OCI-LY1 (cell line): ENCODE measurements at regions not wholly inside any gene's neighbourhood (a gene's known extent, or its start where the extent isn't known, plus 50 kb on each side); places are given as distances from the start of the nearest gene placed in this dataset.

Experiments used
- H2AFZ ChIP-seq: fragments of 200-600 bp; sonication (generic), shearing (Covaris generic); 2 replicates; pipeline ENCODE4 v1.6.0; 2014; ENCODE audit warnings: antibody characterized with exemption, mild to moderate bottlenecking, low read length
- H3F3A ChIP-seq: fragments of 200-600 bp; sonication (generic), shearing (Covaris generic); 2 replicates; pipeline ENCODE4 v1.6.0; 2014; ENCODE audit warnings: mild to moderate bottlenecking, antibody characterized with exemption, low read length, moderate library complexity; ENCODE audit not compliant: insufficient read depth
- H3K27ac ChIP-seq: fragments of 200-600 bp; sonication (generic); 2 replicates; pipeline ENCODE4 v1.5.1; 2014; ENCODE audit warnings: low read length, mixed run types, mild to moderate bottlenecking, low read depth; ENCODE audit not compliant: poor library complexity, severe bottlenecking
- H3K27me3 ChIP-seq: fragments of 200-600 bp; sonication (generic); 2 replicates; pipeline ENCODE4 v1.6.0; 2014; ENCODE audit warnings: antibody characterized with exemption, mild to moderate bottlenecking, low read length, moderate library complexity; ENCODE audit not compliant: insufficient read depth
- H3K36me3 ChIP-seq: fragments of 200-600 bp; sonication (generic); 2 replicates; pipeline ENCODE4 v1.6.1; 2014; ENCODE audit warnings: mild to moderate bottlenecking, antibody characterized with exemption, low read length, moderate library complexity, mixed read lengths; ENCODE audit not compliant: insufficient read depth
- H3K4me1 ChIP-seq: fragments of 200-600 bp; sonication (generic); 2 replicates; pipeline ENCODE4 v1.5.1; 2014; ENCODE audit warnings: mild to moderate bottlenecking, low read length, moderate library complexity; ENCODE audit not compliant: insufficient read depth, severe bottlenecking
- H3K4me2 ChIP-seq: fragments of 200-600 bp; sonication (generic), shearing (Covaris generic); 2 replicates; pipeline ENCODE4 v1.6.1; 2014; ENCODE audit warnings: low read length
- H3K4me3 ChIP-seq: fragments of 200-600 bp; sonication (generic); 2 replicates; pipeline ENCODE4 v1.5.1; 2014; ENCODE audit warnings: low read length, low read depth, mild to moderate bottlenecking, mixed read lengths; ENCODE audit not compliant: poor library complexity, severe bottlenecking
- H3K79me2 ChIP-seq: fragments of 200-600 bp; shearing (Covaris generic); 2 replicates; pipeline ENCODE4 v1.6.1; 2016; ENCODE audit warnings: mixed run types, low read length, mixed read lengths; ENCODE audit not compliant: insufficient read depth
- H3K9ac ChIP-seq: fragments of 200-600 bp; sonication (generic), shearing (Covaris generic); 2 replicates; pipeline ENCODE4 v1.6.1; 2014; ENCODE audit warnings: mild to moderate bottlenecking, low read length, mixed read lengths
- H3K9me2 ChIP-seq: fragments of 200-600 bp; sonication (generic), shearing (Covaris generic); 2 replicates; pipeline ENCODE4 v1.6.1; 2014; ENCODE audit warnings: low read depth, mild to moderate bottlenecking, low read length, mixed read lengths
- H3K9me3 ChIP-seq: fragments of 200-600 bp; shearing (Covaris generic); 2 replicates; pipeline ENCODE4 v1.6.1; 2014; ENCODE audit warnings: low read length, mixed read lengths
- H4K20me1 ChIP-seq: fragments of 200-600 bp; sonication (generic), shearing (Covaris generic); 2 replicates; pipeline ENCODE4 v1.6.0; 2016; ENCODE audit warnings: mild to moderate bottlenecking, low read length; ENCODE audit not compliant: insufficient read depth
- EZH2 ChIP-seq: fragments of 200-600 bp; sonication (generic), shearing (Covaris generic); IDR thresholded peaks from 2 replicates; pipeline ENCODE4 v1.8.0; 2017; ENCODE audit warnings: borderline replicate concordance, mixed run types, mild to moderate bottlenecking, antibody characterized with exemption, low read length, moderate library complexity, mixed read lengths
- TF ChIP-seq, protein P1 (sequence below): fragments of 200-600 bp; sonication (generic), shearing (Covaris generic); IDR thresholded peaks from 2 replicates; pipeline ENCODE4 v1.5.1; 2017; ENCODE audit warnings: mild to moderate bottlenecking, antibody characterized with exemption, low read length, moderate library complexity, mixed read lengths

DNA sequence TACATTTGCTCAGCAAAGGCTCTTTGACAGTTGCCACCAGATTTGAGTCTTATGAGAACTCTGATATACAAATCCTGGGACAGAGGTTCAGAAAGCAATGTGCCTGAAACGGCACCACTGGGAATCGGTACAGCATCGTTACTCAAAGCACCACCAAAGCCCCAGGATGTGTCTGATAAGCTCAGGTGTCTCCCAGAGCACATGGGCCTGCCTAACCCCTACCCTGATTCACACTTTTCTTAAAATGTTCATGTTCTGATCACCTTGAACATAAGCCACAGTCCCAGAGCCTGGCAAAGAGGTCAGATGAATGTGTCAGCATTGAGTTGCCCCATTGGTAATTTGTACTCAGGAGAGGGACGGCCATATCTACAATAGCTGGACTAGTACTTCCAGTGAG lies 545.8 kb upstream of the AUTS2 start:
- Histone ChIP-seq H3K36me3 (no peaks in the 10 kb centered on the region), H3K4me3 (no peak overlapping the region), H3K4me2 (no peak overlapping the region), H3K79me2 (no peaks in the 10 kb centered on the region), H3K27ac (no peak overlapping the region), H2AFZ (no peak overlapping the region), H4K20me1 (no peaks in the 10 kb centered on the region), H3K4me1 (no peaks in the 10 kb centered on the region), H3K9ac (no peak overlapping the region), H3F3A (no peaks in the 10 kb centered on the region), H3K9me3 (no peaks in the 10 kb centered on the region), H3K27me3 (no peaks in the 10 kb centered on the region), H3K9me2 (no peaks in the 10 kb centered on the region)
- TF ChIP-seq, protein P1, sequence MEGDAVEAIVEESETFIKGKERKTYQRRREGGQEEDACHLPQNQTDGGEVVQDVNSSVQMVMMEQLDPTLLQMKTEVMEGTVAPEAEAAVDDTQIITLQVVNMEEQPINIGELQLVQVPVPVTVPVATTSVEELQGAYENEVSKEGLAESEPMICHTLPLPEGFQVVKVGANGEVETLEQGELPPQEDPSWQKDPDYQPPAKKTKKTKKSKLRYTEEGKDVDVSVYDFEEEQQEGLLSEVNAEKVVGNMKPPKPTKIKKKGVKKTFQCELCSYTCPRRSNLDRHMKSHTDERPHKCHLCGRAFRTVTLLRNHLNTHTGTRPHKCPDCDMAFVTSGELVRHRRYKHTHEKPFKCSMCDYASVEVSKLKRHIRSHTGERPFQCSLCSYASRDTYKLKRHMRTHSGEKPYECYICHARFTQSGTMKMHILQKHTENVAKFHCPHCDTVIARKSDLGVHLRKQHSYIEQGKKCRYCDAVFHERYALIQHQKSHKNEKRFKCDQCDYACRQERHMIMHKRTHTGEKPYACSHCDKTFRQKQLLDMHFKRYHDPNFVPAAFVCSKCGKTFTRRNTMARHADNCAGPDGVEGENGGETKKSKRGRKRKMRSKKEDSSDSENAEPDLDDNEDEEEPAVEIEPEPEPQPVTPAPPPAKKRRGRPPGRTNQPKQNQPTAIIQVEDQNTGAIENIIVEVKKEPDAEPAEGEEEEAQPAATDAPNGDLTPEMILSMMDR = no peak
- TF ChIP-seq EZH2 = no peak

DNA sequence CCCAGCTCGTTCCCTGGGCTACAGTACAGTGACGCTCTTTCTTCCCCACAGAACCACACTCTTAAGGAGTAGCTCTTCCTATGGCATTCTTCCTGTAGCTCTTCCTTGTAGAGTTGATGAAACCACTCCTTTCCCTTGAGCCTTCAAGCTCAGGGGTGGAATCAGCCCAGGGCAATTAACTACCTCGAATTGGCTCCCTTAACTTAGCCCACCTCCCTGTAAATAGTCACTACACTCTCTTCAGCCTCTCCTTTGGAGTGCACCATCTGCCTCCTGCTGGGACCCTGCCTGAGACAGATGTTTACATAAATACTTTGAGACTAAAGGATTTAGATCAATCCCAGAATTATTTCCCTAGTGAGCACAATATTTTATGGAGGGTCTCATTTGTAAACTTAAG lies 537.8 kb upstream of the AUTS2 start:
- Histone ChIP-seq H3K27ac (no peak overlapping the region), H3K4me1 (no peaks in the 10 kb centered on the region), H2AFZ (no peak overlapping the region), H4K20me1 (no peaks in the 10 kb centered on the region), H3K36me3 (no peaks in the 10 kb centered on the region), H3K9me2 (no peaks in the 10 kb centered on the region), H3F3A (no peaks in the 10 kb centered on the region), H3K9me3 (no peaks in the 10 kb centered on the region), H3K9ac (no peak overlapping the region), H3K4me2 (no peak overlapping the region), H3K79me2 (no peaks in the 10 kb centered on the region), H3K4me3 (no peak overlapping the region), H3K27me3 (no peaks in the 10 kb centered on the region)
- TF ChIP-seq EZH2 = no peak
- TF ChIP-seq, protein P1 = no peak

DNA sequence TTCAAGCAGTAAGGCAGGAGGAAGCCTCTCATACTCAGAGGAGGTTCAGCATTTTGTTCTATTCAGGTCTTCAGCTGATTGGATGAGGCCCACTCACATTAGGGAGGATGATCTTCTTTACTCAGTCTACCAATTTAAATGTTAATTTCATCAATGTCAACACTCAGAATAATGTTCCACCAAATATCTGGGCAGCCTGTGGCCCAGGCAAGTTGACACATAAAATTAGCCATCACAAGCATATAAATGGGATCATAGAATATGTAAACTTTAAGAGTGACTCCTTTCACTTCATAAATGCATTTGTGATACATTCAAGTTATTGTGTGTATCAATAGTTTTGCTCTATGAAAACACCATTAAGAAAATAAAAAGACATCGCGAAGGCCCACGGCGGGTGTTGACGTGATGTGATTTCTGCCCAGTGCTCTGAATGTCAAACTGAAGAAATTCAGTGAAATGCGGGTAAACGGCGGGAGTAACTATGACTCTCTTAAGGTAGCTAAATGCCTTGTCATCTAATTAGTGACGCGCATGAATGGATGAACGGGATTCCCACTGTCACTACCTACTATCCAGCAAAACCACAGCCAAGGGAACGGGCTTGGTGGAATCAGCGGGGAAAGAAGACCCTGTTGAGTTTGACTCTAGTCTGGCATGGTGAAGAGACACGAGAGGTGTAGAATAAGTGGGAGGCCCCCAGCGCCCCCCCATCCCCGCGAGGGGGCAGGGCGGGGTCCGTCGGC lies 536.1 kb upstream of the AUTS2 start:
- no peaks in the 10 kb centered on the region for H3K79me2 ChIP-seq
- H2AFZ ChIP-seq = no peak overlapping the region
- no peaks in the 10 kb centered on the region for H3K4me1 ChIP-seq
- H3K4me3 ChIP-seq = no peak overlapping the region
- no peak overlapping the region for H3K27ac ChIP-seq
- H3K4me2 ChIP-seq = no peak overlapping the region
- no peaks in the 10 kb centered on the region for H3F3A ChIP-seq
- H4K20me1 ChIP-seq = no peaks in the 10 kb centered on the region
- H3K9ac ChIP-seq = no peak overlapping the region
- TF ChIP-seq, protein P1 = no peak
- no peak for TF ChIP-seq EZH2
- no peaks in the 10 kb centered on the region for H3K9me3 ChIP-seq
- no peaks in the 10 kb centered on the region for H3K27me3 ChIP-seq
- H3K9me2 ChIP-seq = no peaks in the 10 kb centered on the region
- H3K36me3 ChIP-seq = no peaks in the 10 kb centered on the region
